Parathyroid adenoma (tissue), 2 donors: ENCODE measurements at regions not wholly inside any gene's neighbourhood (a gene's known extent, or its start where the extent isn't known, plus 50 kb on each side); places are given as distances from the start of the nearest gene placed in this dataset.

Source experiments
- H2AFZ ChIP-seq: fragments of 300-600 bp; sonication (generic); one replicate; pipeline ENCODE4 v1.7.0; 2017; ENCODE audit warnings: antibody characterized with exemption, mild to moderate bottlenecking
- H3K27ac ChIP-seq: fragments of 300-600 bp; sonication (generic); one replicate; pipeline ENCODE4 v1.7.0; 2017
- H3K27me3 ChIP-seq: fragments of 300-600 bp; sonication (generic); one replicate; pipeline ENCODE4 v1.7.0; 2017; ENCODE audit warnings: low read length; ENCODE audit not compliant: control insufficient read depth, insufficient read depth
- H3K36me3 ChIP-seq: fragments of 300-600 bp; sonication (generic); one replicate; pipeline ENCODE4 v1.7.0; 2017; ENCODE audit warnings: low read length; ENCODE audit not compliant: control insufficient read depth, insufficient read depth
- H3K4me1 ChIP-seq: fragments of 300-600 bp; sonication (generic); one replicate; pipeline ENCODE4 v1.7.0; 2017; ENCODE audit warnings: control low read depth
- H3K4me2 ChIP-seq: fragments of 300-600 bp; sonication (generic); one replicate; pipeline ENCODE4 v1.7.0; 2017; ENCODE audit warnings: low read length
- H3K4me3 ChIP-seq: fragments of 300-600 bp; sonication (generic); one replicate; pipeline ENCODE4 v1.7.0; 2017; ENCODE audit warnings: low read depth, low read length
- H3K79me2 ChIP-seq: fragments of 300-600 bp; sonication (generic); one replicate; pipeline ENCODE4 v1.7.0; 2017; ENCODE audit warnings: control low read depth
- H3K9ac ChIP-seq: fragments of 300-600 bp; sonication (generic); one replicate; pipeline ENCODE4 v1.7.0; 2017; ENCODE audit warnings: mild to moderate bottlenecking
- H3K9me3 ChIP-seq: fragments of 300-600 bp; sonication (generic); one replicate; pipeline ENCODE4 v1.7.0; 2017; ENCODE audit warnings: low read length; ENCODE audit not compliant: control insufficient read depth
- CTCF ChIP-seq: fragments of 300-600 bp; sonication (generic); IDR thresholded peaks from one replicate; pipeline ENCODE4 v1.7.0; 2017; ENCODE audit warnings: antibody characterized with exemption, mild to moderate bottlenecking
- donor health status: primary hyperparathyroidism.

- no peaks in the 10 kb centered on the region for H3K79me2 ChIP-seq
- no peak for TF ChIP-seq CTCF
Measured at GRCh38 chr6:90435207-90435899, 138.7 kb upstream of the BACH2 start.

GRCh38 chr6:90434094-90434493 is 137.5 kb upstream of the BACH2 start:
- Histone ChIP-seq H2AFZ (no peak overlapping the region), H3K79me2 (no peaks in the 10 kb centered on the region), H3K27me3 (no peaks in the 10 kb centered on the region), H3K9me3 (no peaks in the 10 kb centered on the region), H3K4me1 (no peaks in the 10 kb centered on the region), H3K36me3 (no peaks in the 10 kb centered on the region), H3K4me3 (no peak overlapping the region), H3K9ac (no peak overlapping the region), H3K4me2 (no peak overlapping the region), H3K27ac (no peak overlapping the region)
- peak; percentile 34 for TF ChIP-seq CTCF

More at GRCh38 chr6:90435207-90435899, 138.7 kb upstream of the BACH2 start:
- Histone ChIP-seq H3K4me3 (no peak overlapping the region), H3K9ac (no peak overlapping the region), H3K4me2 (no peak overlapping the region), H2AFZ (no peak overlapping the region), H3K9me3 (no peaks in the 10 kb centered on the region), H3K4me1 (no peaks in the 10 kb centered on the region), H3K27ac (no peak overlapping the region), H3K27me3 (no peaks in the 10 kb centered on the region), H3K36me3 (no peaks in the 10 kb centered on the region)

- Histone ChIP-seq H3K9ac (no peak overlapping the region), H3K79me2 (no peaks in the 10 kb centered on the region), H2AFZ (no peak overlapping the region), H3K27me3 (no peaks in the 10 kb centered on the region), H3K4me1 (no peaks in the 10 kb centered on the region), H3K9me3 (peaks cover 3% of the 10 kb centered on the region), H3K36me3 (no peaks in the 10 kb centered on the region), H3K4me2 (no peak overlapping the region), H3K27ac (no peak overlapping the region), H3K4me3 (no peak overlapping the region)
- no peak for TF ChIP-seq CTCF
Measured at GRCh38 chr6:90432937-90433336, 136.3 kb upstream of the BACH2 start.

- no peak for TF ChIP-seq CTCF
Measured at GRCh38 chr6:90432041-90432775, 135.6 kb upstream of the BACH2 start.

More at GRCh38 chr6:90432041-90432775, 135.6 kb upstream of the BACH2 start:
- Histone ChIP-seq H3K27ac (no peak overlapping the region), H2AFZ (no peak overlapping the region), H3K4me2 (no peak overlapping the region), H3K9me3 (peaks cover 3% of the 10 kb centered on the region), H3K79me2 (no peaks in the 10 kb centered on the region), H3K9ac (no peak overlapping the region), H3K36me3 (no peaks in the 10 kb centered on the region), H3K27me3 (no peaks in the 10 kb centered on the region), H3K4me1 (no peaks in the 10 kb centered on the region), H3K4me3 (no peak overlapping the region)
